Stomach (tissue), 8 donors: ENCODE measurements at regions not wholly inside any gene's neighbourhood (a gene's known extent, or its start where the extent isn't known, plus 50 kb on each side); places are given as distances from the start of the nearest gene placed in this dataset.

Source experiments
- DNase-seq, 2 donors: peaks; one replicate each; pipeline versions ENCODE4 v3.0.0 to v3.0.0-alpha.2; 2013 to 2019
- H3K27ac ChIP-seq, 5 donors: fragments of 200-600 bp in 4 of 5; sonication (generic) in 4 of 5; one replicate each; pipeline ENCODE4 v1.5.1; 2013 to 2019; ENCODE audit warnings: mild to moderate bottlenecking in 1 of 5, moderate library complexity in 1 of 5
- H3K27me3 ChIP-seq, 3 donors: fragments of 200-600 bp; sonication (generic); one replicate each; pipeline ENCODE4 v1.5.1; 2017 to 2019; ENCODE audit warnings: mixed run types in 1 of 3
- H3K36me3 ChIP-seq, 4 donors: fragments of 200-600 bp; sonication (generic); 1 replicate in 3 of 4; 2 replicates in 1 of 4; pipeline ENCODE4 v1.5.1; 2016 to 2019
- H3K4me1 ChIP-seq, 4 donors: fragments of 200-600 bp; sonication (generic); one replicate each; pipeline ENCODE4 v1.5.1; 2016 to 2019
- H3K4me3 ChIP-seq, 4 donors: fragments of 200-600 bp; sonication (generic) in 3 of 4; one replicate each; pipeline ENCODE4 v1.5.1; 2016 to 2019; ENCODE audit warnings: mild to moderate bottlenecking in 1 of 4
- H3K9me3 ChIP-seq, 4 donors: fragments of 200-600 bp; sonication (generic); one replicate each; pipeline ENCODE4 v1.5.1; 2016 to 2019
- EP300 ChIP-seq: sonication (generic); formaldehyde crosslinking; IDR thresholded peaks from one replicate; pipeline ENCODE4 v1.6.1; 2017; ENCODE audit warnings: antibody characterized with exemption
- POLR2A ChIP-seq, 4 donors: fragments of 450-650 bp; IDR thresholded peaks; one replicate each; pipeline ENCODE4 v1.6.1; 2016; ENCODE audit warnings: antibody characterized with exemption in 4 of 4, control low read depth in 2 of 4, mild to moderate bottlenecking in 1 of 4, moderate library complexity in 1 of 4
- POLR2AphosphoS5 ChIP-seq, 3 donors: sonication (generic); formaldehyde crosslinking; IDR thresholded peaks; one replicate each; pipeline ENCODE4 v1.6.1; 2016; ENCODE audit warnings: antibody characterized with exemption in 3 of 3
- WGBS, 5 donors: extraction: QIAGEN DNeasy Blood & Tissue Kit in 3 of 5; methylation state at CpG; one replicate each; pipeline versions ENCODE4 v1.1.5 to v1.1.7; 2013 to 2018; 5-methylcytosine and 5-hydroxymethylcytosine counted together
- intact Hi-C: fragments of 100-400 bp; cut with DNase I; formaldehyde crosslinking; loops from one replicate; pipeline ENCODE4 v1.15.1; 2023; ENCODE audit warnings: low total_unique reads
- TF ChIP-seq, protein P1 (sequence below), 7 experiments: fragments of 450-650 bp in 4 of 7; fragments of 200-600 bp in 3 of 7; sonication (generic) in 3 of 7; IDR thresholded peaks; one replicate each; pipeline ENCODE4 v1.5.1; 2016 to 2019; ENCODE audit warnings: antibody characterized with exemption in 7 of 7, control low read depth in 2 of 7, mild to moderate bottlenecking in 1 of 7
- donor health status: healthy with polysubstance abuse.
- donor health status: Bipolar disorder and iron deficiency.
- donor health status: healthy.

DNA sequence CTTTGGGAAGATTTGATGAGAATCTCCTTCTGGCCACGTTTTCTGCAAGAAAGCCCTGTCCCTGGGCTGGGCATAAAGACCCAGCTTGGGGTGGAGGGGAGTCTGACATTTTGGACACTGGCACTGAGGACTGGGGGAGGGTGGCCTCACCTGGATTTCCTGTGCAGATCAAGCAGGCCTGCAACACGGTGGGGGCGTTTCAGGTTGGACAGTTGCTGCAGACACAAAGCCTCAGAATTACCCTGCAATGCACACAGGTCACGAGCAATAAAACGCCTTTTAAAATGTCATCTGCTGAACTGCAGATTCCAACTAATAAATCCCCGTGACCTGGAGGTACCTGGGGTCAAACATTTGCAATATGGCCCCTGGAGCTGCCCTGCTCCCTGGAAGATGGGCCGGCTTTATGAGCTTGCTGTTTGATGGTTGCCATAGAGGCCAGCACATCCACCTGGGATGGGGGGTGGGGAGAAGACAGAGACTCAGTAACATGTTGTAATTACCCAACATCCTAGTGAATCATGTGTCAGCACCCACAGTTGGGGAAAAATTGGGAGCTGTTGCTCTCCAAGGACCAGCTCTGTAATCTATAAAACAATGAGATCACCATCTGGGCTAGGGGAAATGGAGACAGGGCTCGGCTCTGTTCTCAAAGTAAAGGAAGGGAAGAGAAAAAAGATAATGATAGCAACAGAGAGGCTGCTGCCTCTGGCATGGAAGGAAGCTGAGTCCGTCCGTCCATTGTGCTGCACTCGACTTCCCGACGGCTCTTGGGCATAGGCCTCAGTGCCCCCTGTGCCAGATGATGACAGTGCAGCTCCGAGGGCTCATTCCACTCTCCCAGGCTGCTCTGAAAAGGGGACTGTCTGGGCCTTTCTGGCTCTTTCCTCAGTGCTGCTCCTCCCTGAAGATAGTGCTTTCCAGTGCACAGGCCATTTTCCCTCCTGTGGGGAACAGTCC, 340.3 kb downstream of the CYRIA start:
- Histone ChIP-seq H3K4me3 (no peak overlapping the region), H3K27ac (no peak overlapping the region), H3K9me3 (no peaks in the 10 kb centered on the region), H3K27me3 (no peaks in the 10 kb centered on the region), H3K4me1 (no peaks in the 10 kb centered on the region), H3K36me3 (no peaks in the 10 kb centered on the region)
- intact Hi-C loops: no loop called here
- WGBS, 5 donors: 84 to 88% (median 88%) methylated on average over 14 of the region's 14 CpGs
- TF ChIP-seq POLR2A (IDR thresholded peaks at IDR 0.05): no peak
- TF ChIP-seq POLR2AphosphoS5 (IDR thresholded peaks at IDR 0.05): no peak
- TF ChIP-seq EP300: no peak
- TF ChIP-seq, protein P1, sequence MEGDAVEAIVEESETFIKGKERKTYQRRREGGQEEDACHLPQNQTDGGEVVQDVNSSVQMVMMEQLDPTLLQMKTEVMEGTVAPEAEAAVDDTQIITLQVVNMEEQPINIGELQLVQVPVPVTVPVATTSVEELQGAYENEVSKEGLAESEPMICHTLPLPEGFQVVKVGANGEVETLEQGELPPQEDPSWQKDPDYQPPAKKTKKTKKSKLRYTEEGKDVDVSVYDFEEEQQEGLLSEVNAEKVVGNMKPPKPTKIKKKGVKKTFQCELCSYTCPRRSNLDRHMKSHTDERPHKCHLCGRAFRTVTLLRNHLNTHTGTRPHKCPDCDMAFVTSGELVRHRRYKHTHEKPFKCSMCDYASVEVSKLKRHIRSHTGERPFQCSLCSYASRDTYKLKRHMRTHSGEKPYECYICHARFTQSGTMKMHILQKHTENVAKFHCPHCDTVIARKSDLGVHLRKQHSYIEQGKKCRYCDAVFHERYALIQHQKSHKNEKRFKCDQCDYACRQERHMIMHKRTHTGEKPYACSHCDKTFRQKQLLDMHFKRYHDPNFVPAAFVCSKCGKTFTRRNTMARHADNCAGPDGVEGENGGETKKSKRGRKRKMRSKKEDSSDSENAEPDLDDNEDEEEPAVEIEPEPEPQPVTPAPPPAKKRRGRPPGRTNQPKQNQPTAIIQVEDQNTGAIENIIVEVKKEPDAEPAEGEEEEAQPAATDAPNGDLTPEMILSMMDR (IDR thresholded peaks at IDR 0.05): no peak
- no peak for DNase-seq

DNA sequence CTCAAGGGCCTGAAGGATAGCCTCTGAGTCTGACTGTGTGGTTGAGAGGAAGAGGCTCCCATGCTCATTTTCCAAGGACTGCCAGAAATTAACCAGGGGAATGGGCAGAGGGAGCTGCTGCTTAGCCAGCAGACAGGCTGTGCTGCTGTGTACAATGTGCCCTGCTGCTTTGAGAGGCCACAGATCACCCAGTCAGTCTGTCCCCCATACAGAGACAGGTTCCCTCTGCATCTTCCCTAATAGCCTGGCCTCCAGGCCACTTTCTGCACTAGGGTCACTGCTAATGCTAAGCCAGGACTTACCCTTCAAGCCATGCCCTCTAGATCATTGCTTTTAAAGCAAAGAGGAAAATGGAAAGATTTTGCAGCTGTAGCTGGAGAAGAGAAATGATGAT, 341.1 kb downstream of the CYRIA start:
- no peak for TF ChIP-seq EP300
- TF ChIP-seq, protein P1 (IDR thresholded peaks at IDR 0.05): no peak
- no peak for TF ChIP-seq POLR2AphosphoS5 (IDR thresholded peaks at IDR 0.05)
- TF ChIP-seq POLR2A (IDR thresholded peaks at IDR 0.05): no peak
- Histone ChIP-seq H3K4me3 (no peak overlapping the region), H3K9me3 (no peaks in the 10 kb centered on the region), H3K4me1 (no peaks in the 10 kb centered on the region), H3K36me3 (no peaks in the 10 kb centered on the region), H3K27ac (no peak overlapping the region), H3K27me3 (no peaks in the 10 kb centered on the region)
- DNase-seq: no peak
- intact Hi-C loops: no loop called here

DNA sequence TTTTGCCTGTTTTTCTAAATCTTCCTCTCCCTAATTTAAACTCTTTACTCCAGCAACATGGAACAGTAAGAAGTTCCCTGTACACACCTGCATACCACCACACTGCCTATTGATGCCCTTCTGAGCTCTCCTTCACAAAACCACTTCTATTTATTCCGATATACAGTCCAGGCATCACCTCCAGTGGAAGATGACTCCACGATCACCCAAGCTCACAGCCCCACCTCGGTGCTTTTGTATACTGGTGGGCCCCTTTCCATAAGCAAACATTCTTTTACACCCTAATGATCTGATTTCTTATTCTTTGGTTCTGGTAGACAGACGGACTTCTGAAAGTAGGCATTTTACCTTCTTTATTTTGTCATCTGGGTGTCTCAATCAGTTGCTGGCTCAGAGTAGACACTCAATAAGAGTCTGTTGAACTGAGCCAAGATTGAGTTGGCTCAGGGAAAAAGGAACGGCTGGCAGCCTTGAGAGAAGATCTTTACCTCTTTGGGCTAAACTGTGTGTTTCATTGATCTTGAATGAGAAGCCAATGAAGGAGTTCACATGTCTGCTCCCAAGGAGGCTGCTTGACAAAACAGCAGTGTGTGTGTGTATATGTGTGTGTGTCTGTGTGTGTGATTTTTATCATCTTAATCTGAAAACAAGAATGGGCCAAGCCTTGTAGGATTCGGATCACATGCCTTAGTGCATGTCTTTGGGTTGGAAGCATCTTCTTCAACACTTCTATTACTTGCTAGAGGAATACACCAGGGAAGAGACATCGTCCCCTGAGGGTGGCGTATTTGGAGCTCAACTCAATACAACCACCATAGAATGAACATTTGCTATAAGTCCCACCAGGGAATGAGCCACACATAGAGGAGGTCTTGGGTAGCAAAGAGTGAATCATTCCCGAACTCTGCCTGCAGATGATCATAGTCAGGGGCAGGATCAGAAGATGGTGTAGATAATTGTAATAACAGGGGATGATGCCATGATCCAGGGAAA, 341.8 kb downstream of the CYRIA start:
- Histone ChIP-seq H3K27ac (no peak overlapping the region), H3K4me3 (no peak overlapping the region), H3K36me3 (no peaks in the 10 kb centered on the region), H3K9me3 (no peaks in the 10 kb centered on the region), H3K4me1 (peaks cover 0 to 4% (median under 1%) of the 10 kb centered on the region in 4 donors), H3K27me3 (no peaks in the 10 kb centered on the region)
- intact Hi-C loops: no loop called here
- WGBS, 5 donors: 78 to 90% (median 85%) methylated on average over 9 of the region's 9 CpGs
- no peak for TF ChIP-seq EP300
- TF ChIP-seq, protein P1 (IDR thresholded peaks at IDR 0.05): no peak
- TF ChIP-seq POLR2A (IDR thresholded peaks at IDR 0.05): no peak
- no peak for TF ChIP-seq POLR2AphosphoS5 (IDR thresholded peaks at IDR 0.05)
- no peak for DNase-seq

DNA sequence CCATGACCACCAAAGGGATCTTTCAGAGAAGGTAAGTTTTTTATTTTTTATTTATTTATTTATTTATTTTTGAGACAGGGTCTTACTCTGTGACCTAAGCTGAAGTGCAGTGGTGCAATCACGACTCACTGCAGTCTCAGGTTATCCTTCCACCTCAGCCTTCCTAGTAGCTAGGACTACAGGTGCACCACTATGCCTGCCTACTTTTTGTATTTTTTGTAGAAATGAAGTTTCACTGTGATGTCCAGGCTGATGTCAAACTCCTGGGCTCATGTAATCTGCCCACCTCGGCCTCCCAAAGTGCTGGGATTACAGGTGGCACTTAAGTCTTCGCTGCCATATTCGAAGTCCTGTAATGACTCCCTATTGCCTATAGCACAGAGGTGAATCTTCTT, 342.5 kb downstream of the CYRIA start:
- WGBS, 5 donors: 86 to 94% (median 92%) methylated on average over 4 of the region's 4 CpGs

More for the DNA sequence above, 342.5 kb downstream of the CYRIA start:
- H3K27me3 ChIP-seq: no peaks in the 10 kb centered on the region
- TF ChIP-seq, protein P1 (IDR thresholded peaks at IDR 0.05): no peak
- TF ChIP-seq POLR2AphosphoS5 (IDR thresholded peaks at IDR 0.05): no peak
- TF ChIP-seq EP300: no peak
- TF ChIP-seq POLR2A (IDR thresholded peaks at IDR 0.05): no peak
- no peaks in the 10 kb centered on the region for H3K36me3 ChIP-seq
- H3K9me3 ChIP-seq: no peaks in the 10 kb centered on the region
- H3K4me3 ChIP-seq: no peak overlapping the region
- H3K27ac ChIP-seq: no peak overlapping the region
- no peak for DNase-seq
- intact Hi-C loops: no loop called here
- H3K4me1 ChIP-seq: peaks cover 0 to 11% (median 4%) of the 10 kb centered on the region in 4 donors
